HepG2 (cell line): ENCODE measurements at regions not wholly inside any gene's neighbourhood (a gene's known extent, or its start where the extent isn't known, plus 50 kb on each side); places are given as distances from the start of the nearest gene placed in this dataset.

Source experiments
- CTCF ChIP-seq: sonication (generic); formaldehyde crosslinking; IDR thresholded peaks from 2 replicates; pipeline ENCODE4 v1.5.0; 2020; ENCODE audit warnings: mild to moderate bottlenecking, missing genetic modification reagents, moderate library complexity
- EZH2 ChIP-seq: conservative IDR thresholded peaks from 2 replicates; pipeline ENCODE4 v1.6.1; 2012; ENCODE audit warnings: mild to moderate bottlenecking, low read depth, low read length, moderate library complexity
- NCOA2 ChIP-seq: sonication (generic); formaldehyde crosslinking; IDR thresholded peaks from 2 replicates; pipeline ENCODE4 v1.8.0; 2022; ENCODE audit warnings: inconsistent platforms
- POLR2AphosphoS5 ChIP-seq: IDR thresholded peaks from 2 replicates; pipeline ENCODE4 v1.6.1; 2012; ENCODE audit warnings: low read depth, low read length

DNA sequence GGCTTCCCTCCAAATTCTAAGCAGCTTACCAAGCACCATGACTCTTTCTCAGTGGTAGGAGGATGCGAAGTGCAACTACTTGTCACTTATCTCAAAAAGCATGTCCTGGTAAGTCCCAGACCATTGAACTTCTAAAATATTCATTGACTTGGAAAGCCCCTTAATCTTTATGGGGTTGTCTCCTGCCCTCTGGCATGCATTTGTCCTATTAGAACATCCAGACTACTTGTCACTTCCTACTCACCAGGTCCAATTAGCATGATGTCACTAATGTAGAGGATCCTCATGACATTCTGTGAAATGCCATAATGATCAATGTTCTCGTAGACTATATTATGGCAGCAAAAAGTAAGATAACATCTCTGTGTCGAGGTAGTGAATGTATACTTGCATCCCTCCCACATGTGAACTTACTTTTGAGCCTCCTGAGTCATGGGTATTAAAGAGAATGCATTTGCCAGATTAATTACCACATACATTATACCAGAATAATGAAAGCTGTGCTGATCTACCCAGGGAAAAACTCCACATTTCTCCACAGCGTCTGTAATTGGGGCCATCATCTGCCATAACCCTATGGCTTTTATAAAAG lies 63.5 kb upstream of the RAD23B start:
- TF ChIP-seq CTCF (CRISPR knock-in tag) (no peak), POLR2AphosphoS5 (no peak), NCOA2 (no peak), EZH2 (no peak)
